Upper lobe of left lung (tissue), 4 donors: ENCODE measurements at regions not wholly inside any gene's neighbourhood (a gene's known extent, or its start where the extent isn't known, plus 50 kb on each side); places are given as distances from the start of the nearest gene placed in this dataset.

Source experiments
- EP300 ChIP-seq, 4 donors: sonication (generic); formaldehyde crosslinking; IDR thresholded peaks; one replicate each; pipeline ENCODE4 v1.5.1; 2017; ENCODE audit warnings: antibody characterized with exemption in 4 of 4, control low read depth in 2 of 4
- POLR2A ChIP-seq, 4 donors: fragments of 450-650 bp; IDR thresholded peaks; one replicate each; pipeline ENCODE4 v1.5.1; 2016 to 2017; ENCODE audit warnings: antibody characterized with exemption in 4 of 4, mild to moderate bottlenecking in 2 of 4
- POLR2AphosphoS5 ChIP-seq, 2 donors: sonication (generic); formaldehyde crosslinking; IDR thresholded peaks; one replicate each; pipeline ENCODE4 v1.5.1; 2017; ENCODE audit warnings: antibody characterized with exemption in 2 of 2
- TF ChIP-seq, protein P1 (sequence below), 6 experiments: fragments of 450-650 bp in 4 of 6; fragments of 200-600 bp in 2 of 6; sonication (generic) in 2 of 6; IDR thresholded peaks; one replicate each; pipeline ENCODE4 v1.5.1; 2016 to 2019; ENCODE audit warnings: antibody characterized with exemption in 6 of 6

DNA sequence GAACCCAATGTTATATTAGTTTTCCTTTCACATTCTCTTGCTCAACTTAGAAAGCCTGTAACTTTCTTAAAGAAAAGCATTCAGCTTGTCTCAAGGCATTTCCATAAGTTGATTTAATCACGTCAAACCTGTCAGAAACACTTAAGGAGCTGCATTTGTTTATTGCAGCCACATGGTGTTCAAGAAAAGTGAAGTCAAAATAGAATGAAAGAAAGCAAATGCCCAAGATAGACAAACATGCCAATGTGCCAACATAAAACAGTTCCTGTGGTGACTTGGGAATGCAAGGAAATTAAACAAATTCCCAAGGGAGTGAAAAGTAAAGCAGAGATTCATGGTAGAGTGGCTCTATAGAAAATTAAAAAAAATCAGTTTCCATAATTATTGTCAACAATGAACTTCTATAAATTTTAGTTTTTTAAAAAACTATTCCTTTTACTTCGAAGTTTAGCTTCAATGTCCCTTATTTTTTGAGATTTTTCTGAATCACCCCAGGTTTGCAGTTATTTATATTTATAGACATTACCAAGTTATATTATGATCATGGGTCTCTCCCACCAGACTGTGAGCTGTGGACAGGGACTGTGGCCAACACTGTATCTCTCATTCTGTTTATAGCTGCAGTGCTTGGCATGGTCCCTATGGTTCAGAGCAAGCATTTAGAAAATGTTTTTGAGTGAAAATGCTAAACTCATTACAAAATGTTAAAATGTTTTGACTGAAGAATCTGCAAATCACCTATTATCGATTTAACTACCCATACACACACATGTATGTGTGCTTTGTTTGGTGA is 887.4 kb downstream of the REEP3 start:
- TF ChIP-seq, protein P1, sequence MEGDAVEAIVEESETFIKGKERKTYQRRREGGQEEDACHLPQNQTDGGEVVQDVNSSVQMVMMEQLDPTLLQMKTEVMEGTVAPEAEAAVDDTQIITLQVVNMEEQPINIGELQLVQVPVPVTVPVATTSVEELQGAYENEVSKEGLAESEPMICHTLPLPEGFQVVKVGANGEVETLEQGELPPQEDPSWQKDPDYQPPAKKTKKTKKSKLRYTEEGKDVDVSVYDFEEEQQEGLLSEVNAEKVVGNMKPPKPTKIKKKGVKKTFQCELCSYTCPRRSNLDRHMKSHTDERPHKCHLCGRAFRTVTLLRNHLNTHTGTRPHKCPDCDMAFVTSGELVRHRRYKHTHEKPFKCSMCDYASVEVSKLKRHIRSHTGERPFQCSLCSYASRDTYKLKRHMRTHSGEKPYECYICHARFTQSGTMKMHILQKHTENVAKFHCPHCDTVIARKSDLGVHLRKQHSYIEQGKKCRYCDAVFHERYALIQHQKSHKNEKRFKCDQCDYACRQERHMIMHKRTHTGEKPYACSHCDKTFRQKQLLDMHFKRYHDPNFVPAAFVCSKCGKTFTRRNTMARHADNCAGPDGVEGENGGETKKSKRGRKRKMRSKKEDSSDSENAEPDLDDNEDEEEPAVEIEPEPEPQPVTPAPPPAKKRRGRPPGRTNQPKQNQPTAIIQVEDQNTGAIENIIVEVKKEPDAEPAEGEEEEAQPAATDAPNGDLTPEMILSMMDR (IDR thresholded peaks at IDR 0.05) = no peak
- no peak for TF ChIP-seq POLR2AphosphoS5 (IDR thresholded peaks at IDR 0.05)
- TF ChIP-seq POLR2A (IDR thresholded peaks at IDR 0.05) = no peak
- TF ChIP-seq EP300 (IDR thresholded peaks at IDR 0.05) = no peak
